Keratinocyte (primary cell): ENCODE measurements at regions not wholly inside any gene's neighbourhood (a gene's known extent, or its start where the extent isn't known, plus 50 kb on each side); places are given as distances from the start of the nearest gene placed in this dataset.

Source experiments
- EZH2 ChIP-seq: IDR thresholded peaks from one replicate; pipeline ENCODE4 v1.6.1; 2012; ENCODE audit warnings: inconsistent platforms, mild to moderate bottlenecking, low read length, moderate library complexity
- TF ChIP-seq, protein P1 (sequence below), 3 experiments: IDR thresholded peaks in 1 of 3; conservative IDR thresholded peaks in 1 of 3; optimal IDR thresholded peaks in 1 of 3; 2 replicates in 2 of 3; 3 replicates in 1 of 3; pipeline versions ENCODE3 to v1.5.1; 2011; ENCODE audit warnings: low read length in 3 of 3, mild to moderate bottlenecking in 3 of 3, moderate library complexity in 2 of 3, control low read depth in 1 of 3, inconsistent platforms in 1 of 3; ENCODE audit not compliant: insufficient read depth in 2 of 3; ENCODE audit errors: extremely low read depth in 1 of 3

DNA sequence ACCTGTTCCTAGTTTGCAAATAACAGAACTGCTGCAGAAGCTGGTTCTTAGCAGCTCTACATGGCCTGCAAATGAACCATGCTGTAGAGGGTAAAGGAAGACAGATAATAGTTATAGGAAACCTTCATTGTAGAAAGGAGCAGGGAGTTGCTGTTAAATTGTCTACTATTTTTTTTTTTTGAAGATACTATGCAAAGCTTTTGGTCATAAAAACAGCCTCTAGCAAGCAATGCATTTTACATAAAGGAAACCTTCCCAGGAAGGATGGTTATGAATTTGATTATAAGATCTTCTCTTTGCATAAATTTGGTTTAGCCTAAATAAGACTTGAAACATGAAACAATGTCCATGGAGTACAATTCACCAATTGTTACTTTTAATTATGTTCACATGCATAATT lies 793.4 kb downstream of the SLC4A3 start:
- TF ChIP-seq, protein P1, sequence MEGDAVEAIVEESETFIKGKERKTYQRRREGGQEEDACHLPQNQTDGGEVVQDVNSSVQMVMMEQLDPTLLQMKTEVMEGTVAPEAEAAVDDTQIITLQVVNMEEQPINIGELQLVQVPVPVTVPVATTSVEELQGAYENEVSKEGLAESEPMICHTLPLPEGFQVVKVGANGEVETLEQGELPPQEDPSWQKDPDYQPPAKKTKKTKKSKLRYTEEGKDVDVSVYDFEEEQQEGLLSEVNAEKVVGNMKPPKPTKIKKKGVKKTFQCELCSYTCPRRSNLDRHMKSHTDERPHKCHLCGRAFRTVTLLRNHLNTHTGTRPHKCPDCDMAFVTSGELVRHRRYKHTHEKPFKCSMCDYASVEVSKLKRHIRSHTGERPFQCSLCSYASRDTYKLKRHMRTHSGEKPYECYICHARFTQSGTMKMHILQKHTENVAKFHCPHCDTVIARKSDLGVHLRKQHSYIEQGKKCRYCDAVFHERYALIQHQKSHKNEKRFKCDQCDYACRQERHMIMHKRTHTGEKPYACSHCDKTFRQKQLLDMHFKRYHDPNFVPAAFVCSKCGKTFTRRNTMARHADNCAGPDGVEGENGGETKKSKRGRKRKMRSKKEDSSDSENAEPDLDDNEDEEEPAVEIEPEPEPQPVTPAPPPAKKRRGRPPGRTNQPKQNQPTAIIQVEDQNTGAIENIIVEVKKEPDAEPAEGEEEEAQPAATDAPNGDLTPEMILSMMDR (optimal IDR thresholded peaks at IDR 0.05 in 1 of 3, IDR thresholded peaks at IDR 0.05 in 1 of 3, conservative IDR thresholded peaks at IDR 0.05 in 1 of 3; ENCODE audit: extremely low read depth in 1 of 3, insufficient read depth in 2 of 3, low read length in 3 of 3) = no peak
- no peak for TF ChIP-seq EZH2
